AG20443 (cell line): ENCODE measurements at regions not wholly inside any gene's neighbourhood (a gene's known extent, or its start where the extent isn't known, plus 50 kb on each side); places are given as distances from the start of the nearest gene placed in this dataset.
A peak's percentile ranks its signal among the peaks of the same experiment; 100 is the strongest.

ENCODE experiments used
- DNase-seq: peaks from one replicate; pipeline ENCODE4 v3.0.0; 2012; ENCODE audit warnings: low spot score, mixed read lengths

- DNase-seq: no peak
These were observed 228.4 kb downstream of the KLF13 start for GRCh38 chr15:31555022-31555421.

- no peak for DNase-seq
These were observed 230.0 kb downstream of the KLF13 start for GRCh38 chr15:31556494-31557150.

DNA sequence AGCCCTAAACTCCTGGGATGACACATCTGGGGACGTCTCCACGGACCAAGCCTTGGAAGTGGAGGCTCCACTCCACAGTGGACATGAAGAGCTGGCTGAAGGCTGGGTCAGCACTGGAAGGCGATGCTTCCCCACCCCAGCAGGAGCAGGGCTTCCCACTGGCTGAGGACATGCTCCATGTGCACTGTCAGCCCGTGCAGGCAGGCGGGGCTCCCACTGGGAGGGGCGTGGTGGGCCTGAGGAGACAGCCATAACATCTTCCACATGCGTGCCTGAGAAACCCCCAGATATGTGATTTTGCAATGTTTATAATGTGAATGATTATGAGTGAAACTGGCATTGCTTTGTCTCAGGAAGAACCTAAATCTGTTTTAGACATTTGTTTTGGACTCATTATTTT is 231.3 kb downstream of the KLF13 start:
- peak; percentile 63 for DNase-seq

DNA sequence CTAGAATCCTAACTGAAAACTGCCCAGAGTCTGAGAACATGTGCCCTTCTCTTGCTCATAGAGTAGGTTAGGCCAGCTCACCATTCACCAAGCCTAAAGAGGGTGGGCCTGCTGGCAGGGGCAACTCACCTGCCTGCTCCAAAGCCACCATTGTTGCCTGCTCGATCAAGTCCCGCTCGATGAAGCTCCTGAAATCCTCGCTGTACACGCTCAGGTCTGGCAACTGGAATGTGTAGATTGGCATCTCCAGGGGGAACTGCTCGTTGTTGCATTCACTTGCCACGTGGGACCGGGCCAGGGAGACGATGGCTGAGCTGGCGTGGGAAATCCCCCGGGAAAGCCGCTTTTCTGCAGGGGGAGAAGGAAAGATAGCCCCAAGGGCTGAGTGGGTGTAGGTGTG is 232.2 kb downstream of the KLF13 start:
- no peak for DNase-seq

DNA sequence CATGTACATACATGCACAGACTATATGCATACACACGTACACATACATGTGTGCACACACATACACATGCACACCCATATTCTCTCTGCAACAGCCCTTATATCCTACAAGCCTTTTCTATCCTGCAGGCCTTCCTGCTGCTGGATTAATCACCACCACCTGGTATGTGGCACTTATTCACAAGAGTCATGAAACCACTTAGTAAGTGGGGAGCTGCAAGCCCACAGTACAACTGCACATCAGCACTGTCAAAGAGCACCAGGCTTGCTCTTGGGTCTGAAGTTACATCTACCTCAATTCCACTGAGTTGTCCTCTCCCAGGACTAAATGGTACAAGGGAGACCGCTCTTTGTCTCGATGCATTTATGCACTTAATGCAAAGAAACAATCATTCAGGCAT is 233.2 kb downstream of the KLF13 start:
- no peak for DNase-seq

DNA sequence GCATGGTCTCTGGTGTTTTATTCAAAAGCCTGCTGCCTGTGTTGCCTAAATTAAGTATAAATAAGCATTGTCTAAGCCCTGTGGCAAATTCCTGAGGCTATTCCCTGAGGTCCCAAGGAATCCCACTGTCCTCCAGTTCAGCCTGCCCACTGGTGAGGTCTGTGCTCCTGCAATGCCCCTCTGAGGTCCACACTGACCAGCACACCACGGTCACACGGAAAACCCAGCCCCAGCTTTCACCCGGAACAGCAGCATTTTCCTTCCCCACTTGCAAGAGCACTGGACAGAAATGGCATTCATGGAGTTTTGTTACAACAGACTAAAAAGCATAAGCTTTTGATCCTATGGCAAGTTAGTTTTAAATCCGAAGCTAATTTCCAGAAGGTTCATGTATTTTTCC is 234.0 kb downstream of the KLF13 start:
- DNase-seq: peak; percentile 19

DNA sequence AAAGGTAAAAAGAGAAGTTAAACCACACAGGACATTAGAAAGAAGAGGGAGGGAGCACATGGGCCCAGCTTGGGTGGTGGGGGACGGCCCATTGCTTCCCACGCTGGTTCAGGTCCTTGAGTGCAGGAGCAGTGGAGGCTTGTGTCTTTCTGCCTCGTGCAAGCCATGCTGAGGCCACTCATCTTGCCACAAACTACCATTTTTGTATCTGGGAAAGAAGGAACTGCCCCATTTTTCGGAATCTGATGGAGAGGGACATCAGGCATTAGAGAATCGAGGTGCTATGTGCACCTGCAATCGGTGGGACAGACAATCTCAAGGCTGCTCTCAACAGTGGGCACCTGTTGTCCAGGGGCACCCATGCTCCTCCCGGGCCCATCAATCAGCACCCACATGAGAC is 234.5 kb downstream of the KLF13 start:
- no peak for DNase-seq

DNA sequence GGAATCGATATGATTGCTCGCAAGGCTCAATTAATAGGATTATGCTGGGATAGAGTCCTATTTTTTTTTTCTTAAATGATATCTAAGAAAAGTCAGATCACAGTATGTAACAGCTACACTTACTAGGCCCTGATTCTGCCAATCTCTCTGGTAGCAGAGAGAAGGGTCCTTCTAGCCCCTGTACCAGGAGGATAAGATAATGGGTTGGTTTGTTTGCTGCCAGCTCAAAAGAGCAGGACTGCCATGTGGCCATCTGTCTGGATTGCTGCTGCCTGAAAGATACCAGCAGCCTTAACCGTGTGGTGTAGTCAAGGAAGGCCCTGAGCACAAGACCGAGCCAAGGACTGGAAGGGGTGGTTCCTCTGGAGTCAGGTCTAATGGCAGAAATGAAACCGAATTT is 236.4 kb downstream of the KLF13 start:
- no peak for DNase-seq

GRCh38 chr15:31563421-31563820 is 236.8 kb downstream of the KLF13 start:
- no peak for DNase-seq

- DNase-seq: no peak
These were observed 241.2 kb downstream of the KLF13 start for GRCh38 chr15:31567861-31568260.

GRCh38 chr15:31569836-31570235 is 243.2 kb downstream of the KLF13 start:
- no peak for DNase-seq

GRCh38 chr15:31570591-31570990 is 244.0 kb downstream of the KLF13 start:
- no peak for DNase-seq

- no peak for DNase-seq
These were observed 245.0 kb downstream of the KLF13 start for GRCh38 chr15:31571676-31572075.

GRCh38 chr15:31573759-31574158 is 247.1 kb downstream of the KLF13 start:
- DNase-seq: no peak

GRCh38 chr15:31574766-31575165 is 248.1 kb downstream of the KLF13 start:
- no peak for DNase-seq

DNA sequence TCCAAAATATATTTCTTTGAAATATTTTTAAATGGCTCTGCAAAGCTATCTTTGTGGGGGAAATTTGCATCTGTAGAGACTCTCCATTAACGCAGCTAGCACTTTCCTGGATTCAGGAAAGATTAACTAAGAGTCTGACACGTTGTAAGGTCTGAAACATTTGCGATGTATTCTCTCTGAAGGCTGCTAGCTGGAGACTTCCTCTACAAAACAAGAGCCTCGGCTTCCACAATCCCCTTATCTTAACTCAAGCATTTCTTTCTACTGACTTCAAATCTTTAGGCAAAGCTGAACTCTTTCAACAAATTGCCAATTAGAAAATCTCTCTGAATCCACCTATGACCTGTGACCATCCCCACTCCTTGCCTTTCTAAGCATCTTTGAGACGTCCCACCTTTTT is 250.5 kb downstream of the KLF13 start:
- DNase-seq: no peak

DNA sequence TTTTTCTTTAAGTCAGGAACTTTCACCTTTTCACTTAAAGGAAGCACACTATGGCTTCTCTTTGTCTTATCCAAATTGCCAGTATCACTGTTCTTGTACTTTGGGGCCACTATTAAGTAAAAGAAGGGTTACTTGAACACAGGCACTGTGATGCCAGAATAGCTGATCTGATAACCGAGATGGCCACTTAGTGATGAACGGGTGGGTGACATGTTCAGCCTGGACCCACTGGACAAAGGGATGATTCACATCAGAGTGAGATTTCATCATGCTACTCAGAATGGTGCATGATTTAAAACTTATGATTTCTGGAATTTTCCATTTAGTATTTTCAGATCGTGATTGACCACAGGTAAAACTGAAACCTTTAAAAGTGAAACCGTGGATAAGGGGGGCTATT is 252.6 kb downstream of the KLF13 start:
- no peak for DNase-seq

DNA sequence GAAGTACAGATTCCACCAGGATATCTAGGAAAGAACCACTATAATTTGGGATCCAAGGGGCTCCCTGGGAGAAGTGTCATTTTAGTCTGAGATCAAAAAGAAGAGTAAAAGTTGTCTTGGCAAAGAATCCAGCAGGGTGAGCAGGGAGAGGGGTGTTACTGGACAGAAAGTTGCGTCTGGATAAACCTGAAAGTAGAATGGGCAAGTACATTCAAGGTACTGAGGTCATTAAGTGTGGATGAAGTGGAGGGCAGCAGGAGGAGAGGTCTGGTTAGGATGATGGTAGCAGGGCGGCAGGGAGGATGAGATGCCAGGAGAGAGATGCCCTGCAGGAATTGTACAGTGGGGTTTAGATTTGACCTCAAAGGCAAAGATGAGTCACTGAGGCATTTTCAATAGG is 253.3 kb downstream of the KLF13 start:
- DNase-seq: no peak

DNA sequence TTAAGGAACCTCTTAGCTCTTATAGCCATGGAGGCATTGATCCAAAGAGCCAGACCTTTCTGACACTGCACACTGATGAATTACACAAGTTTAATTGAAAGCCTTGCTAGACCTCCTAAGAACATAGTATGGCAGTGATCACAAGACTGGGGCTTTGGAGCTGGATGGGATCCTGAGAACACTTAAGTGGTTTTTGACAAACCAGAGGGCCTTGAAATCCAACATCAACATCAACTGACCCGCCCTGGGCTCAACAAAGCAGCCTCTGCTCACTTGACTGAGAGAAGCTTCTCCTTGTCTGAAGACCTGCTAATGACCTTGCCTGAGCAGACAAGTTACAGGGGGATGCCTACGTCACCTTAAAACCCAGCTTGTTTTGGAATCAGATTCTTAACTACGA is 257.6 kb downstream of the KLF13 start:
- DNase-seq: no peak

- no peak for DNase-seq
These were observed 258.6 kb downstream of the KLF13 start for GRCh38 chr15:31585240-31585639.

- DNase-seq: no peak
These were observed 260.2 kb downstream of the KLF13 start for GRCh38 chr15:31586841-31587240.

DNA sequence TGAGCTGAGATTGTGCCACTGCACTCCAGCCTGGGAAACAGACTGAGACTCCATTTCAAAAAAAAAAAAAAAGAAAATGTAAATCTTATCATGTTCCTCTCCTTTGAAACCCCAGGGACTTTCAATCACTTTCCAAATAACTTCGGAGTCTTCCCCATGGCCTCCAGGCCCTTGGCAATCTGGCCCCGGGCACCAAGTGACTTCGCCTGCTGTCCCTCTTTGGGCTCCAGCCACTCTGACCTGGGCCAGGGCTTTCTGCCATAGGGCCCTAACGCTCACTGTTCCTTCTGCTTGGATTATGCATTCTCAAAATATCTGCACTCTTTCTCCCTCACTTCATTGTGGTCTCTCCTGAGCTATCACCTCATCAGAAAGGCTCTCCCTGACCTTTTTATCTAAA is 260.9 kb downstream of the KLF13 start:
- no peak for DNase-seq

GRCh38 chr15:31590609-31591008 is 264.0 kb downstream of the KLF13 start:
- DNase-seq: no peak

GRCh38 chr15:31591908-31592307 is 265.3 kb downstream of the KLF13 start:
- DNase-seq: no peak

- DNase-seq: no peak
These were observed 270.8 kb downstream of the KLF13 start for GRCh38 chr15:31597466-31597865.
